HG03342 (cell line): ENCODE measurements at regions not wholly inside any gene's neighbourhood (a gene's known extent, or its start where the extent isn't known, plus 50 kb on each side); places are given as distances from the start of the nearest gene placed in this dataset.

ENCODE experiments used
- ATAC-seq: cut with Tn5 transposase; IDR thresholded peaks from one replicate; pipeline ENCODE4 v1.9.1; 2021; ENCODE audit warnings: mild to moderate bottlenecking, moderate library complexity; ENCODE audit not compliant: unreplicated experiment

- no peak for ATAC-seq
Measured at GRCh38 chr7:131100357-131101054, 227.2 kb upstream of the MKLN1 start.

- no peak for ATAC-seq
Measured at GRCh38 chr7:131103997-131104396, 223.7 kb upstream of the MKLN1 start.

GRCh38 chr7:131104596-131105293 is 222.9 kb upstream of the MKLN1 start:
- ATAC-seq = no peak

GRCh38 chr7:131105294-131105798 is 222.3 kb upstream of the MKLN1 start:
- no peak for ATAC-seq

GRCh38 chr7:131105799-131106680 is 221.6 kb upstream of the MKLN1 start:
- ATAC-seq = peak; percentile 29

- no peak for ATAC-seq
Measured at GRCh38 chr7:131106681-131107336, 220.9 kb upstream of the MKLN1 start.

GRCh38 chr7:131107337-131108211 is 220.1 kb upstream of the MKLN1 start:
- peak; percentile 44 for ATAC-seq

- ATAC-seq = peak; percentile 18
Measured at GRCh38 chr7:131108212-131108940, 219.3 kb upstream of the MKLN1 start.

- no peak for ATAC-seq
Measured at GRCh38 chr7:131109011-131109758, 218.5 kb upstream of the MKLN1 start.

GRCh38 chr7:131109759-131110296 is 217.8 kb upstream of the MKLN1 start:
- ATAC-seq = peak; percentile 24

- no peak for ATAC-seq
Measured at GRCh38 chr7:131110297-131111080, 217.2 kb upstream of the MKLN1 start.

GRCh38 chr7:131111081-131111576 is 216.5 kb upstream of the MKLN1 start:
- no peak for ATAC-seq

- no peak for ATAC-seq
Measured at GRCh38 chr7:131111792-131112191, 215.9 kb upstream of the MKLN1 start.

- no peak for ATAC-seq
Measured at GRCh38 chr7:131112431-131112830, 215.2 kb upstream of the MKLN1 start.

GRCh38 chr7:131115340-131115739 is 212.3 kb upstream of the MKLN1 start:
- ATAC-seq = no peak

GRCh38 chr7:131117439-131117838 is 210.2 kb upstream of the MKLN1 start:
- ATAC-seq = no peak

- no peak for ATAC-seq
Measured at GRCh38 chr7:131119381-131119780, 208.3 kb upstream of the MKLN1 start.
